K562 (cell line): ENCODE measurements at regions not wholly inside any gene's neighbourhood (a gene's known extent, or its start where the extent isn't known, plus 50 kb on each side); places are given as distances from the start of the nearest gene placed in this dataset.

Experiments
- ATAC-seq: fragments of 200-7000 bp; cut with Tn5 transposase; 3 replicates; pipeline ENCODE4 v1.9.1; 2020; ENCODE audit warnings: moderate library complexity
- BruUV-seq: library from RNA; stranded (reverse); fragments of 400-500 nt; replicated peaks from 2 replicates; lab custom pipeline; 2021; lab: Mats Ljungman, UMichigan
- CTCF ChIA-PET: fragments of 300-600 bp; formaldehyde crosslinking; extraction: SDS; loops from one replicate; lab custom pipeline; 2021; ENCODE audit warnings: low intra/inter-chr PET ratio; lab: Yijun Ruan, JAX
- POLR2A ChIA-PET: fragments of 300-600, 350-650 bp; sonication (Branson Sonifier 250); formaldehyde crosslinking; extraction: SDS; loops from one replicate; lab custom pipeline; 2021; ENCODE audit warnings: antibody characterized with exemption, inconsistent platforms; lab: Yijun Ruan, JAX
- DNase-seq, 4 experiments: peaks; one replicate each; pipeline versions ENCODE4 v3.0.0 to v3.0.0-alpha.2; 2011 to 2018; ENCODE audit warnings: low spot score in 3 of 4, mixed read lengths in 3 of 4; ENCODE audit errors: extremely low read depth in 1 of 4
- FAIRE-seq: peaks from 2 replicates; lab custom pipeline; 2011; peaks lifted over from hg19 to GRCh38; lab: Jason Lieb, UNC
- H2AFZ ChIP-seq: 2 replicates; pipeline ENCODE4 v1.6.0; 2011; ENCODE audit warnings: low read depth, low read length, control low read depth, inconsistent platforms
- H3K27ac ChIP-seq: fragments of 200-600 bp; 3 replicates; pipeline ENCODE4 v1.8.0; 2011; ENCODE audit warnings: low read depth, mild to moderate bottlenecking, control low read depth, inconsistent platforms, low read length, moderate library complexity, mixed read lengths; ENCODE audit errors: extremely low read depth
- H3K27me3 ChIP-seq, 2 experiments: fragments of 300-600 bp in 1 of 2; 2 replicates in 1 of 2; 3 replicates in 1 of 2; pipeline versions ENCODE4 v1.6.0 to v1.8.0; 2011; ENCODE audit warnings: inconsistent platforms in 2 of 2, low read length in 2 of 2, mild to moderate bottlenecking in 1 of 2, mixed read lengths in 1 of 2, moderate library complexity in 1 of 2; ENCODE audit not compliant: control insufficient read depth in 2 of 2, insufficient read depth in 2 of 2
- H3K36me3 ChIP-seq: fragments of 300-600 bp; 3 replicates; pipeline ENCODE4 v1.8.0; 2011; ENCODE audit warnings: mild to moderate bottlenecking, low read length, inconsistent platforms; ENCODE audit not compliant: control insufficient read depth, insufficient read depth
- H3K4me1 ChIP-seq, 2 experiments: fragments of 200-600 bp in 1 of 2; replicated peaks in 1 of 2; 2 replicates in 1 of 2; 3 replicates in 1 of 2; pipeline versions ENCODE4 v1.5.1 to v1.8.0; 2011; ENCODE audit warnings: inconsistent platforms in 2 of 2, low read length in 2 of 2, mild to moderate bottlenecking in 1 of 2, mixed read lengths in 1 of 2, moderate library complexity in 1 of 2; ENCODE audit not compliant: control insufficient read depth in 2 of 2, insufficient read depth in 2 of 2
- H3K4me2 ChIP-seq: 2 replicates; pipeline ENCODE4 v1.6.1; 2011; ENCODE audit warnings: low read length, control low read depth, inconsistent platforms, mixed read lengths; ENCODE audit not compliant: insufficient read depth
- H3K4me3 ChIP-seq: fragments of 200-600 bp; sonication (generic), shearing (Covaris generic); 2 replicates; pipeline ENCODE4 v1.5.1; 2016; ENCODE audit warnings: control low read depth, inconsistent platforms
- H3K79me2 ChIP-seq: fragments of 200-600 bp; 3 replicates; pipeline ENCODE4 v1.8.0; 2011; ENCODE audit warnings: low read length, inconsistent platforms; ENCODE audit not compliant: control insufficient read depth, insufficient read depth
- H3K9ac ChIP-seq, 2 experiments: 2 replicates each; pipeline versions ENCODE4 v1.6.0 to v1.6.1; 2011; ENCODE audit warnings: low read depth in 2 of 2, low read length in 2 of 2, control low read depth in 1 of 2, inconsistent platforms in 1 of 2, mild to moderate bottlenecking in 1 of 2, mixed read lengths in 1 of 2; ENCODE audit not compliant: insufficient read depth in 1 of 2
- H3K9me1 ChIP-seq: one replicate; pipeline ENCODE4 v1.6.0; 2011; ENCODE audit warnings: inconsistent platforms, mild to moderate bottlenecking, low read length, moderate library complexity; ENCODE audit not compliant: control insufficient read depth, insufficient read depth
- H3K9me3 ChIP-seq: replicated peaks from 2 replicates; pipeline ENCODE4 v1.5.1; 2011; ENCODE audit warnings: low read depth, low read length, inconsistent platforms; ENCODE audit not compliant: control insufficient read depth, insufficient read depth
- H4K20me1 ChIP-seq: replicated peaks from 2 replicates; pipeline ENCODE4 v1.6.1; 2011; ENCODE audit warnings: low read length, inconsistent platforms, mixed read lengths; ENCODE audit not compliant: control insufficient read depth, insufficient read depth
- CBX1 ChIP-seq: sonication (generic); IDR thresholded peaks from 2 replicates; pipeline ENCODE4 v1.6.1; 2016; ENCODE audit warnings: antibody characterized with exemption, low read depth, mild to moderate bottlenecking
- EP400 ChIP-seq: fragments of 450-650 bp; IDR thresholded peaks from 2 replicates; pipeline ENCODE4 v1.6.1; 2017; ENCODE audit warnings: antibody characterized with exemption, mild to moderate bottlenecking, moderate library complexity
- SIN3A ChIP-seq, 2 experiments: fragments of 150-350 bp in 1 of 2; IDR thresholded peaks; 2 replicates each; pipeline ENCODE4 v1.6.1; 2011 to 2016; ENCODE audit warnings: borderline replicate concordance in 2 of 2, low read depth in 2 of 2, low read length in 2 of 2, mild to moderate bottlenecking in 2 of 2, moderate library complexity in 2 of 2; ENCODE audit not compliant: control insufficient read depth in 1 of 2
- SREBF1 ChIP-seq: fragments of 150-350 bp; IDR thresholded peaks from 2 replicates; pipeline ENCODE4 v1.6.1; 2014; ENCODE audit warnings: antibody characterized with exemption, low read depth, low read length, borderline replicate concordance
- WGBS: fragments of 100-300 bp; shearing (Covaris generic); methylation state at CpG from one replicate; pipeline ENCODE4 v1.1.6; 2016; ENCODE audit warnings: low coverage, mixed read lengths; ENCODE audit not compliant: insufficient coverage; ENCODE audit errors: missing lambda C conversion rate; 5-methylcytosine and 5-hydroxymethylcytosine counted together
- in situ Hi-C: fragments of 300-500 bp; cut with MboI; formaldehyde crosslinking; loops from 4 replicates; pipeline ENCODE4 v1.15.0; 2018; ENCODE audit warnings: inconsistent platforms, mixed read lengths
- intact Hi-C: fragments of 100-400 bp; cut with micrococcal nuclease; formaldehyde crosslinking; loops from 2 replicates; pipeline ENCODE4 v1.14.2; 2022

DNA sequence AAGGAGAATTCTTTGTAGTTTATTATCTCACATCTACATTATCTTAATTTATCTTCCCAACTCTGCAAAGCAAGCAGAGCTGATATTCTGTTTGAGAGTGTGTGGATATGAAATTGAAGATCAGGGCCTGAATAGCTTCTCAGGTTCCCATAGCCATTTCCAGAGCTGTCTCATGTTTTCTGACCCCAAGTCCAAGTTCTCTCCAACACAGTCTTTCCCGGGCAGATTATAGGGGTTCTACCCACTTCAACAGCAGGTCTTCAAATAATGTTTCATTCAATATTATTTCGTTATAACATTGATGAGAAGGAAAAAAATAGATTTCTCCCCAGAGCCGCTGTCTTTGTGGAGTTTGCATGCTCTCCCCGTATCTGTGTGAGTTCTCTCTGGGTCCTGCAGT is 234.9 kb downstream of the ENC1 start:
- Histone ChIP-seq H3K9ac (no peak overlapping the region), H3K27ac (no peak overlapping the region), H3K36me3 (no peaks in the 10 kb centered on the region), H3K9me3 (no peaks in the 10 kb centered on the region)
- TF ChIP-seq SREBF1 (no peak), EP400 (no peak), CBX1 (no peak), SIN3A (IDR thresholded peaks at IDR 0.05; ENCODE audit: borderline replicate concordance in 2 of 2, control insufficient read depth in 1 of 2, low read depth in 2 of 2, low read length in 2 of 2) (no peak)
- TF ChIP-seq, all 486 proteins: peak for 0
- H3K4me2 ChIP-seq: no peak overlapping the region
- H2AFZ ChIP-seq: no peak overlapping the region
- FAIRE-seq (no peak), DNase-seq (no peak), ATAC-seq (no peak)
- intact Hi-C loops: no loop called here
- in situ Hi-C loops: no loop called here
- no TSS peak for BruUV-seq
- no peaks in the 10 kb centered on the region for H3K9me1 ChIP-seq
- whole genome bisulfite sequencing: 19% methylated on average over 4 of the region's 4 CpGs
- no peaks in the 10 kb centered on the region for H3K79me2 ChIP-seq
- POLR2A ChIA-PET: no interaction called here
- H4K20me1 ChIP-seq: no peaks in the 10 kb centered on the region
- H3K4me3 ChIP-seq: no peak overlapping the region
- peaks cover 0 to 7% of the 10 kb centered on the region in 2 experiments; a peak in 2 of 5 replicates for H3K4me1 ChIP-seq
- H3K27me3 ChIP-seq: peaks cover 0 to 8% of the 10 kb centered on the region in 2 experiments; a peak in 1 of 5 replicates
- CTCF ChIA-PET: no interaction called here
